Kidney capillary endothelial cell (primary cell): ENCODE measurements at regions not wholly inside any gene's neighbourhood (a gene's known extent, or its start where the extent isn't known, plus 50 kb on each side); places are given as distances from the start of the nearest gene placed in this dataset.
A peak's percentile ranks its signal among the peaks of the same experiment; 100 is the strongest.

Experiments used
- DNase-seq: peaks from one replicate; pipeline ENCODE4 v3.0.0-alpha.2; 2018; ENCODE audit warnings: low spot score

GRCh38 chr12:88417531-88417930 is 162.7 kb downstream of the KITLG start:
- no peak for DNase-seq

GRCh38 chr12:88418856-88419497 is 161.3 kb downstream of the KITLG start:
- DNase-seq = no peak

- no peak for DNase-seq
Observed at GRCh38 chr12:88419794-88420193, 160.5 kb downstream of the KITLG start.

GRCh38 chr12:88420457-88420856 is 159.8 kb downstream of the KITLG start:
- peak; percentile 34 for DNase-seq

GRCh38 chr12:88424791-88425730 is 155.2 kb downstream of the KITLG start:
- no peak for DNase-seq

GRCh38 chr12:88428350-88428749 is 151.9 kb downstream of the KITLG start:
- no peak for DNase-seq

GRCh38 chr12:88431246-88431645 is 149.0 kb downstream of the KITLG start:
- no peak for DNase-seq

GRCh38 chr12:88432531-88433490 is 147.5 kb downstream of the KITLG start:
- no peak for DNase-seq

GRCh38 chr12:88433997-88434703 is 146.1 kb downstream of the KITLG start:
- peak; percentile 51 for DNase-seq

GRCh38 chr12:88435334-88436076 is 144.8 kb downstream of the KITLG start:
- no peak for DNase-seq

- DNase-seq = no peak
Observed at GRCh38 chr12:88437226-88437625, 143.0 kb downstream of the KITLG start.
